GM20431 (cell line): ENCODE measurements at regions not wholly inside any gene's neighbourhood (a gene's known extent, or its start where the extent isn't known, plus 50 kb on each side); places are given as distances from the start of the nearest gene placed in this dataset.

ENCODE experiments used
- in situ Hi-C: fragments of 300-500 bp; cut with MseI, MboI; formaldehyde crosslinking; loops from one replicate; pipeline ENCODE4 v1.15.0; 2020; ENCODE audit warnings: low sequenced_read_pairs; ENCODE audit not compliant: unreplicated experiment

- in situ Hi-C loops = loop anchor here (25.0 kb wide), 1 partner anchor 326 kb away; no protein-coding TSS in a partner anchor
Measured at GRCh38 chr12:76611533-76611932, 52.0 kb upstream of the OSBPL8 start.

DNA sequence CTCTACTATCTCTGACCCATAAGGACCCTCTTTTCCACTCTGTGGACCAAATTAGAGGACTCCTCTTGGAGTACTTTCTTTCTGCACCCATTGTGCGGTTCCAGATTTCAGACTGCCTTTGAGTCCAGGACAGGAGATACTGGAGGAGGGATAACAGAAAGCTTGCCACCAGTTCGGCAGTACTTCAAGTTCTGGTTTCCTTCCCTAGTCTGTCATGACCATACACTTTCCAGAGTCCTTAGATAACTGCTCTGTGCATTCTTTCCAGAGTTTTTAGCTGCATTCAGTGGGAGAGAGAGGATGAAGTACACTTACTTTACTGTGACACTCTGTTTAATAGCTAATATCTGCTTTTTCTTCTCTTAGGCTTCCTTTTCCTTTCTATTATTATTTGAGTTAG, 54.8 kb upstream of the OSBPL8 start:
- in situ Hi-C loops = loop anchor here (25.0 kb wide), 1 partner anchor 323 kb away; no protein-coding TSS in a partner anchor

DNA sequence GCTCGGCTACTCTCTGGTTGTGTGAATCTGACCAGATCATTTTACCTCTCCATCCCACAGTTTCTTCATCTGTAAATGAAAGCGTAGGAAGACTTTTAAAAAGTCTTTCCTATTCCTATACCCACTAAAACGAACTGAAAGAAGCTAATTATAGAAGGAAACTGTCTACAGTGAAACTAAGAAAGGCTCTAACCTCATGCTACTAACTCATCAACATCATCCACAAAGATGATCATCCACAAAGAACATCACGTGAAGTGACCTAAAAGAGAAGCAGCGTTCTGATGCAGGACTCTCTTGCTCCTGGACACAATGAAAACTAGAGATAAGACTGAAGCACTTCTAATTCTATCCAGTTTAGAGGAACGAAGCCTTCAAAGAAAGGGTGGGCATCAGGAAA, 58.5 kb upstream of the OSBPL8 start:
- in situ Hi-C loops = loop anchor here (25.0 kb wide), 1 partner anchor 319 kb away; no protein-coding TSS in a partner anchor

GRCh38 chr12:76621582-76622024, 62.0 kb upstream of the OSBPL8 start:
- in situ Hi-C loops = loop anchor here (25.0 kb wide), 1 partner anchor 316 kb away; no protein-coding TSS in a partner anchor

DNA sequence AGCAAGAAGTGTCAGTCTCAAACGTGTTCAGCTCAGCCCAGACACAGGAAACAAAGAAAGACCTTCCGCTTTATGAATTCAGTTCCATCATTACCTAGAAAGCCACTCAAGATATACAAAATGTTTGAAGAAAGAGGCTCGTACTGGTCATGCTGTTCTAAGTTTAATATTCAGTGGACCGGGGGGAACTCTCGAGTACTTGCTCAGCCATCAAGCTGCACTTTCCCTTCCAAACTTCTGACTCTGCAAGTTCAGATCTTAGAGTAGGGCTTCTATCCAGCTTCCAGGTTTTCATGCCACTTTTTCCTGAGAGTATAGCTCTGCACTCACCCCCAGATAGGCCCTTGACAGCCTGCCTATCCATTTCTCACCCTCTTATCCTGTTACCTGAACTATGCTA, 62.8 kb upstream of the OSBPL8 start:
- in situ Hi-C loops = loop anchor here (25.0 kb wide), 1 partner anchor 315 kb away; no protein-coding TSS in a partner anchor

GRCh38 chr12:76622915-76623314, 63.3 kb upstream of the OSBPL8 start:
- in situ Hi-C loops = loop anchor here (25.0 kb wide), 1 partner anchor 314 kb away; no protein-coding TSS in a partner anchor

DNA sequence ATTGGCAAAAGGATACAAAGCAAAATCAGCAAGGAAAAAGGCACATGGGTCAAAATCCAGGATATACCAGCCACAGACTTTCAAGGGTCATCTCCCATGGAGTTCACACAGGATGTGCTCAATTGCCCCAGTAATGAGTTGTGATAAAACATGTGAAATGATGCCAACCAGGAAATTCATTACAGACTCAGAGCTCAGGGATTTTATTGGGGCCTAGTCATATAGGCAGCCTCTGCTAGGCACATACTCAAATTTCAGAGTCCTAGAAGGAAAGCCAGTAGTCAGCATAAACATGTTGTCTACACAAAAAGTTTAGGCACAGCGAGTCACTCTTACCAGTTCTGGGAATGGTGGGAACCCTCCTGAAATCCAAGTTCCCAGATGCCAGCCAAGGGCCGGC, 64.4 kb upstream of the OSBPL8 start:
- in situ Hi-C loops = loop anchor here (25.0 kb wide), 1 partner anchor 313 kb away; no protein-coding TSS in a partner anchor

DNA sequence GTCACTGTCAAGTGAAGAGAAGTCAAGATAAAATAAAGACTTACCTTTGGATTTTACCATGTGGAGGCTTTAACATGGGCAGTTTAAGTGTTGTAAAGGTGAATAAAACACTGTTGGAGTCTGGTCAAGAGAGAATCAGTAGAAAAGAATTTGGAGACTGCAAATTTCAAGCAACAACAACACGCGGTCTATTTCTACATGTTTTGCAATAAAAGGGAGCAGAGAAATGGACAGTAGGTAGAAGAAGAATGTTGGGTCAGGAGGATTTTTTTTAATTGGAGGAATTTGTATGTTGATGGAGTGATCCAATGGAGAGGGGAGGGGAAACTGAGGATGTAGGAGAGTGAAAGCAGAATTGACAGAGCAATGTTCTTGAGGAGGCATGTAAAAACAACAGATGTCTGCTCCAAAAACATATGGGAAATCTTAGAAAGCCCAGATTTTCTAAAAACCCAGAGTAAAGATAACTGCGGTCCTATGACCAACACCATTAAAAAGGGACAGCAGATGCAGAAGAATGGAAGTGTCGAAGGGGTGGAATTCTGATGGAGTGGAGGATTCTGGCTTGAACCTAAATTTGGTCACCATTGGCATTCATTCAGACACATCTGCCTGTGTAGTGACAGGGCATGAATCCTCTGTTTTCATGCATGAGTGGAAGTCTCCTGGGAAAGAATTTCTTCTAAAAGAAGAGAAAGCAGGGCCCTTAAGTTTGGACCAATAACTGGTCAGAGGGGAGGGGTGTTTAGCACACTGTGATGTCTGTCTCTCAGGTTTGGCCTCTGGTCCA, 68.0 kb upstream of the OSBPL8 start:
- in situ Hi-C loops = loop anchor here (25.0 kb wide), 1 partner anchor 160 kb away; no protein-coding TSS in a partner anchor

GRCh38 chr12:76628745-76629144, 69.2 kb upstream of the OSBPL8 start:
- in situ Hi-C loops = loop anchor here (25.0 kb wide), 1 partner anchor 159 kb away; no protein-coding TSS in a partner anchor

DNA sequence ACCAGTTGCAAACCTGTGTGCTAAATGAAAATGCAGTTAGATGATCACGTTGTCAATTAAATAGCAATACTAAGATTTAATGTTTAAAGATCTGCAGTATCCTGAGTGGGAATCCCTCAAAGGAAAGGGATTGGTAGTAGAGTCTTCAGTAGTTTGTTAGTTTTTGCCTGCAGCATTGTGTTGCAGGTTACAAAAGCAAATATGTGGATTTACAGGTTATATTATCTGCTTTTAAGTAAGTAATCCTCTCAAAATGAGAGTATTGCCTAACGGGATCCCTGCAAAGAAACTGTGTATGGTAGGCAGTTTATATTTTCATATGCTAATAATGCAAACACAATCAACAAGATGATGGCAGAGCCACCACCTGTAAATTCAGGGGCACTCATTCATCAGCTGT, 72.2 kb upstream of the OSBPL8 start:
- in situ Hi-C loops = loop anchor here (25.0 kb wide), 1 partner anchor 156 kb away; no protein-coding TSS in a partner anchor

DNA sequence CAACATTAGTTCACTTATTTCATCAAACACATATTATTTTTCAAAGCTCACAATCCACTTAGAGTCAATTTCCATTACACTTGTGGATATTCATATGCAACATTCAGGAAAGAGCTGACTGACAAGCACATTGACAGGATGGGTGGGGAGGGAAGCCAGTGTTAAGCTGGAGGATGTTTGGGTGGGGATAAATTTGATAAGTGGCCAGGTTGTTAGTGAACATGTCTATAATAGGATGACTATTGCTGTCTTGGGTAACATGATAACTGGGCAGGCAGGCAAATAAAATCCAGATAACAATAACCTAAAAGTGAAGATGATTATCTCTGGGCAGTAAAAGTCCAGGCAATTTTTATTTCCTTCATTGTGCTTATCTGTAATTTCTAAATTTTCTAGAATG, 73.8 kb upstream of the OSBPL8 start:
- in situ Hi-C loops = loop anchor here (25.0 kb wide), 1 partner anchor 154 kb away; no protein-coding TSS in a partner anchor

GRCh38 chr12:76634133-76634532, 74.6 kb upstream of the OSBPL8 start:
- in situ Hi-C loops = loop anchor here (25.0 kb wide), 1 partner anchor 153 kb away; no protein-coding TSS in a partner anchor

DNA sequence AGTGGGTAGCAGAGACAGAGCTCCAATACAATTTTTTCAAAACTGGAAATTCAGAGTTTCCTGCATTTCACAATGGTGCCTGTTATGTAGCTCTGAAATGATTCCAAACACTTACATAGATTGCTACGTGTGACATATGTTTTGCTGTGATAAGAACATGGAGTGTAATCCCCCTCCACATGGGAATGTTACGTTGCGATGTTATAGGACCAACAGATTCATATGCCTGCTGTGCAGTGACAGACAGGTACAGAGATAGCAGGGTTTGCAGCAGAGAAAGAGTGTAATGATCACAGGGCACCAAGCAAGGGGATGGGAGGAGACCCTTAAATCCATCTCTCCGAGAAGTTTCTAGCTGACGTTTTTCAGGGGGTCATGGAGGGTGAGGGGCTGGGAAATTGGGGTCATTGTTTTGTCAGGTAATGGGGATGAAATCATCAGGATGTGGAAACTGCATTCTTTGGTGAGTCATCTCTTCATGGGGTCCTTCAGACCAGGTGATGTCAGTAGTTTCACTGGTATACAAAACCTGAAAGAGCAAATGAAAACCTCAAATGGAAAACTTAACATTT, 76.6 kb upstream of the OSBPL8 start:
- in situ Hi-C loops = loop anchor here (25.0 kb wide), 1 partner anchor 151 kb away; no protein-coding TSS in a partner anchor

DNA sequence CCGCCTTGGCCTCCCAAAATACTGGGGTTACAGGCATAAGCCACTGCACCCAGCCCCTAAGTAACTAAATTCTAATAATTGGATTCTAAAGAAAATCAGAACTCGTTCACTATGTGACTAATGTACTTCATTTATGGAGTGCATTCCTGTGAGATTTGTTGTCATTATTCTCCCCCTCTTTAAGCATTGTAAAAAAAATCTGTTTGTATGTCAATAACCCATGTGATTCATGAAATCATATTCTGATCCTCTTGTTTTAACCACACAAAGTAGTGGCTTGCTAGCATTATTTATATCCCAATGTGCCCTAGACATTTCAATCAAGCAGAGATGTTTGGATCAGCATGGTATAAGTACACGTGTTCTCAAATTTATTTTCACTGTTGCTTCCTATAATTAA, 78.2 kb upstream of the OSBPL8 start:
- in situ Hi-C loops = loop anchor here (25.0 kb wide), 1 partner anchor 149 kb away; no protein-coding TSS in a partner anchor

- in situ Hi-C loops = loop anchor here (25.0 kb wide), 1 partner anchor 148 kb away; no protein-coding TSS in a partner anchor
Measured at GRCh38 chr12:76639646-76640045, 80.1 kb upstream of the OSBPL8 start.

DNA sequence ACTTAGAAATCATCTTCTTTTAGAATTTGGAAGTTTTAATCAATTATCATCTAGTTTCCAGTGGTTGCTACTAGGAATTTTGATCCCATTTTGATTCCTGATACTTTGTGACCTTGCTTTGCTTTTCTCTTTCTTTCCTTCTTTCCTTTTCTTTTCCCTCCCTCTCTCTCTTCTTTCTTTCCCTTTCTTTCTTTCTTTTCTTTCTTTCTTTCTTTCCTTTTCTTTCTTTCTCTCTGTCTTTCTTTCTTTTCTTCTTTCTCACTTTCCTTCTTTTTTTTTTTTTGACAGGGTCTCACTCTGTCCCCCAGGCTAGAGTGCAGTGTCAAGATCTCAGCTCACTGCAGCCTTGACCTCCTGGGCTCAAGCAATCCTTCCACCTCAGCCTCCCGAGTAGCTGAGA, 81.5 kb upstream of the OSBPL8 start:
- in situ Hi-C loops = loop anchor here (25.0 kb wide), 1 partner anchor 146 kb away; no protein-coding TSS in a partner anchor

- in situ Hi-C loops = loop anchor here (25.0 kb wide), 1 partner anchor 145 kb away; no protein-coding TSS in a partner anchor
Measured at GRCh38 chr12:76641961-76642360, 82.4 kb upstream of the OSBPL8 start.

- in situ Hi-C loops = loop anchor here (25.0 kb wide), 1 partner anchor 144 kb away; no protein-coding TSS in a partner anchor
Measured at GRCh38 chr12:76643438-76643837, 83.9 kb upstream of the OSBPL8 start.

DNA sequence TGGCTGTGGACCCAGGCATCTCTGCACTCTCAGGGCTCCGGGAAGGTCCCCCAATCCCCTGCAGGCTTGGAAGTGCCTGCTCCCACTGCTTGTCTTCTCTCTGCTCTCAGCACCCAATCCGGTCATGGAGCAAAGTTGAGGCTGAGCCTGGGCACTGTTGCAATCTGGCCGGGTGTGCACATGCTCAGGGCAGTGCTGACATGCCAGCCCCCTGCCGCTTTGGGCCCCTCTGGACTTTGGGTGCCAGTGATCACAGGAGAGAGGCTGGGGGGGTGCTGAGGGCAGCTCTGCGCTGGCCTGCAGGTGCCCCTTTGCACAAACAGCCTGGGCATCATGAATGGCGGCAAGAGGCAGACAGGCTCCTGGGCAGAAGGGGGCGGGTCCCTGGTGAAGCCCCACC, 85.4 kb upstream of the OSBPL8 start:
- in situ Hi-C loops = loop anchor here (25.0 kb wide), 1 partner anchor 142 kb away; no protein-coding TSS in a partner anchor

DNA sequence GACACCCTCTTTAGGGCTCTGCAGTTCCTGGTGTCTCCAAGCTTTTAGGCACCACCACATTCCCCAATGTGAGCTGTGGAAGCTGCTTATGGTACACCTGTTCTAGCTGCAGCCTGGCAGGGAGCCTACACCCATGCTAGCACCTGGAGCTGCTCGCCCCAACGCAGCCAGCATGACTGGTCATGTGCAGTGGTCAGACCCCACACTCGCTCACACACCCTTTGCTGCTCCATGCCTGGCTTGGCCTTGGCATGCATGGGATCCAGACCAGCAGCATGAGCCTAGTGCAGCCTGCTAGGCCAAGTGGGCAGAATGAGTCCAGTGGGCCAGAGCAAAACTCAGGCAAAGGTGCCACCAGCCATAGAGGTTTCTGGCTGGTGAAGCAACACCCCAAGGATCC, 86.4 kb upstream of the OSBPL8 start:
- in situ Hi-C loops = loop anchor here (25.0 kb wide), 1 partner anchor 141 kb away; no protein-coding TSS in a partner anchor
